NCI-H2081 (cell line): ENCODE measurements at regions not wholly inside any gene's neighbourhood (a gene's known extent, or its start where the extent isn't known, plus 50 kb on each side); places are given as distances from the start of the nearest gene placed in this dataset.
"Not testable (repeated sequence)": the region's sequence is repeated elsewhere in the genome, so short reads cannot be mapped to it uniquely, and the experiment has no call there.

Experiments
- DNase-seq, 2 experiments: peaks; one replicate each; lab custom pipeline; 2025; lab: John Stamatoyannopoulos, UW

GRCh38 chr10:47166808-47167581, 133.0 kb upstream of the GDF10 start:
- DNase-seq: not testable (repeated sequence)

GRCh38 chr10:47167591-47167990, 132.4 kb upstream of the GDF10 start:
- DNase-seq: no peak

- DNase-seq: no peak
Observed at GRCh38 chr10:47169581-47169980, 130.4 kb upstream of the GDF10 start.

GRCh38 chr10:47173929-47174442, 126.0 kb upstream of the GDF10 start:
- no peak for DNase-seq

GRCh38 chr10:47175181-47176123, 124.5 kb upstream of the GDF10 start:
- no peak for DNase-seq

GRCh38 chr10:47176206-47176902, 123.6 kb upstream of the GDF10 start:
- DNase-seq: no peak

GRCh38 chr10:47176903-47177868, 122.8 kb upstream of the GDF10 start:
- no peak for DNase-seq

- no peak for DNase-seq
Observed at GRCh38 chr10:47178537-47179290, 121.3 kb upstream of the GDF10 start.

- DNase-seq: no peak
Observed at GRCh38 chr10:47179291-47179647, 120.7 kb upstream of the GDF10 start.

- no peak for DNase-seq
Observed at GRCh38 chr10:47181052-47181849, 118.7 kb upstream of the GDF10 start.

- no peak for DNase-seq
Observed at GRCh38 chr10:47182934-47183703, 116.9 kb upstream of the GDF10 start.

- no peak for DNase-seq
Observed at GRCh38 chr10:47183704-47184041, 116.3 kb upstream of the GDF10 start.

- no peak for DNase-seq
Observed at GRCh38 chr10:47184273-47184672, 115.7 kb upstream of the GDF10 start.

- no peak for DNase-seq
Observed at GRCh38 chr10:47184724-47185330, 115.2 kb upstream of the GDF10 start.

- DNase-seq: no peak
Observed at GRCh38 chr10:47186941-47187340, 113.1 kb upstream of the GDF10 start.

GRCh38 chr10:47187592-47187991, 112.4 kb upstream of the GDF10 start:
- no peak for DNase-seq

GRCh38 chr10:47188156-47188555, 111.8 kb upstream of the GDF10 start:
- no peak for DNase-seq

GRCh38 chr10:47189802-47190201, 110.2 kb upstream of the GDF10 start:
- DNase-seq: peak in 1 of 2 experiments; percentile 41
